ENCODE measurements at regions not wholly inside any gene's neighbourhood (a gene's known extent, or its start where the extent isn't known, plus 50 kb on each side); places are given as distances from the start of the nearest gene placed in this dataset.

GRCh38 chr1:186730951-186731729, 50.9 kb upstream of the PTGS2 start:
- DNase-seq = no peak
